Embryonic facial prominence (tissue), 1 donor: ENCODE measurements at regions not wholly inside any gene's neighbourhood (a gene's known extent, or its start where the extent isn't known, plus 50 kb on each side); places are given as distances from the start of the nearest gene placed in this dataset.
A peak's percentile ranks its signal among the peaks of the same experiment; 100 is the strongest.

Experiments
- DNase-seq: peaks from one replicate; pipeline ENCODE4 v3.0.0-alpha.2; 2016; ENCODE audit errors: extremely low spot score

DNA sequence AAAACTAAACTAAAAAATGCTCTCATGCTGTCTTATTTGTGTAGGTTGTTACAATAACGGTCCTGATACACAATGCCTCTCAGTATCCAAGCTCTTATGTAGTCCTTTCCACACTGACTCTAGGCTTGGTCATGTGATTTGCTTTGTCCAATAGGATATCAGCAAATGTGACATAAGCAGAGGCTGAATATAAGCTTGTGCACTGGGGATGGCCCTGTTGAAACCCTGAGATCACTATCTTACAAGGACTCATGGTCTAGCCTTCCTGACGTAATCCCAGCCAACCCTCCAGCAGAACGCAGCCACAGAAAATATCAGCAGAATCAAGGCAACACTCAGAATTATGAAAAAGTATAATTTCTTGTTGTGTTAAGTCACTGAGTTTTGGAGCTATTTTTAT, 145.1 kb upstream of the CCN2 start:
- DNase-seq, result no peak

DNA sequence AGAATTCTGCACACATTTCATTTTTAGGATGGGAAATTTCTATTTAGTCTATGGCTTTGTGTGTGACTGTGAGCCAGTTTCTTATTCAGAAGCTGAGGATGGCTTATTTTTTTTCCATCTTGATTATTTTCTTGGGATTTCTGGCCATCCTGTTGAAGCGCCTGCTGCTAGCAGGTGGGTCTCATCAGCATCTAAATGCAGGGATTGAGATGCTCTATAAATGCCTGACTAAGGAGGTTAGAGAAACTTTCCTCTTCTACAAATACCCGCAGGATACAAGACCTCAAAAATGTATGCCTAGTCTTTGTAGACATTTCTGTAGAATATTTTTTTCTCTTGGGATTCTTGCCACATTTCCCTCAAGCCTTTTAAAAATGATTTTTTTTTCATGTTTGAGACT, 138.0 kb upstream of the CCN2 start:
- DNase-seq, result no peak

DNA sequence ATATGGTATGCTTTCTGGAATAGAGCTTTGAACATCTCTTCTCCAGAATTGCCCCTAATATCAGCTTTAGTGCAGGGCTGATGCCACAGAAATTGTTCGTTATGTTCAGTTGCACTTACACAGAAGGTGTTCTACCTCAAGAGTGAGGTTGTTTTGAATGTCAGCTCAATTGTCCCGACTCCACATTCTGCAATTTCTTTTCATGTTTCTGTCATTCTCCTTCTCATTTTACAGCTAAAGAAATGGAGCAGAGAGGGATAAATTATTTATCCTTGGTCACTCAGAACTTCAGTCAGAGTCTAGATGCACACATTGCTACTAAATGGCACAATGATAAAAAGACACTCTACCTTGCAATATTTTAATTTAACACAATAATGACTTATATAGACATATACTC, 137.0 kb upstream of the CCN2 start:
- DNase-seq, result no peak

- no peak for DNase-seq
Observed at GRCh38 chr6:132087391-132087790, 136.2 kb upstream of the CCN2 start.

DNA sequence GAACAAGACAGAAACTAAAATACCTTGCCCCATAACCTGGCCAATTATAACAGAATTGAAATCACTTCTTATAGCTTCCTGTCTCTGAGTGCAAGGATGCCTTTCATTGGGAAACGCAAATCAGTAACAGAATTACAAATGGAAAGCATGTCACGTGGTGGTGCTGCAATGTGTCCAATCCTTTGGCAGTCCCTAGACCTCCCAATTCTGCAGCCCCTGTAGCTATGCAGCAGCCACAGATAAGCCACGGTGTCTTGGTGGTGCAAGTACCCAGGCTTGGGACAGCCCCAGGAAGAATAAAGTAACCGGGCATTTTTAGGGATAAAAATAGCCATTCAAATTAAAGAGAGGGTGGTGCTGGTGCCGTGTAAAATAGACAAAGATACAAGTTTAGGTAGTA, 134.6 kb upstream of the CCN2 start:
- DNase-seq, result no peak

DNA sequence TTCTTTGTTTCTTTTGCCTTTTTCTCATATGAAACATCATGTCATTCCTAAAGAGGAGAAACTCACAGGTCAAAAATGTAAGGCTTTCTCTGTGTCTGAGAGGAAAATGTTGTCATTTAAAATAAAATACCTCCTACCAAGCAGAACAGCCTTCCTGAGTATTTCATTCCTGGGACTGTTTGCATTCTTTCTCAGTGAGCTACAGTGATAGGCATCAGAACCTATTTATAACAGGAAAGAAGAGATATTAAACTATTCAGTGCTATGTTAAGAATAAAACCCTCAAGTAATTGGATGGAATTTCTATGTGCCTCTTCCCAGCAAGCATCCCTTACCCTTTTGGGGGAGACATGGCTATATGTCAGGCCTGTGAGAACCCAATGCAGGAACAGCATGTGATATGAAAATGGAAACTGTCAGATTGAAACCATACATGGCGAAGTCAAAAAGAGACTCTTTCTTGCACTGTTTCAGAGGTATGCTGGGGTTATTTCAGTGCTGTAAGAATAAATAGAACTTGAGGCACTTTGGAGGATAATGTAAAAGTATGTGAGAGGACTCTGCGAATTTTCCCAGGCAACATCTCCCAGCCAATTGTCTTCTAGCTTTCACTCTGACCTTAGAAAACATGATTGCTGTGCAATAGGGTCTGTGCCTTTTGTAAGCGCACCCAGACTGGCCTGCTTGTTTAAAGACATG, 133.8 kb upstream of the CCN2 start:
- DNase-seq, result peak; percentile 47

DNA sequence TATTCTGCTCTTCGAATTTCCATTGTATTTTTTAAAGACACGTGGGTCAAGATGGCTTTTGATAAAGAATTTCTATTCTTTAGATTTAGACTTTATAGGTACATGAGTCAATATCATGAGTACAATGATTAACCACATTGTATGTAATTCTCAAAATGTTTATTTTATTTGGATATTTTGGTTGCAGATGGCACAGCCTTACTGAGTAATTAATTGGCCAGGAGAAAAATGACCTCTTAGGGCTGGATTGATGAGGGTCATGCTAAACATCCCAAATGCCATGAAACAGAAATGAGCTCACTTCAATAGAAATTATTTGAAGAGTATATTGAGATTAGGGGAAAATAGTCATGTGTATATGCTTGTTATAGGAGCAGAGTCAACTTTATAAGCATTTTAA, 131.2 kb upstream of the CCN2 start:
- DNase-seq, result no peak

DNA sequence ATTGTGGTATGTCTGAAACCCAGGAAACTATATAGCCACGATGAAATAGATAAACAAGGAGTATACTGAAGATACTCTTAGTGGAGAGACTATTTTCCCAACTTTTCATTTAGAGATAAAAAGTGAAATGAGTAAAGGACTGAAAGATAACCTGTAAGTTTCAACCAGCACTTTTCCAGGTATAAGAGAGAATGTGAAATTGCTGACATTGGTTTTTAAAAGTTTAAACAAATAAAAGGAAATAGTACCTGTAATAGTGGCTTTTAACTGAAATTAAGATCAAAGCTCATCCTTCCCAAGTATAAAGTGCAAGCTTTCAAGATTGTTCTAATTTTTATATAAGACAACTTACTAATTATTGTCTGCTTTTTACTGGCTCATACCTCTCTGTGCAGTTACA, 130.2 kb upstream of the CCN2 start:
- DNase-seq, result no peak

GRCh38 chr6:132079286-132079685, 128.1 kb upstream of the CCN2 start:
- no peak for DNase-seq

- DNase-seq, result no peak
Observed at GRCh38 chr6:132076452-132076851, 125.3 kb upstream of the CCN2 start.

DNA sequence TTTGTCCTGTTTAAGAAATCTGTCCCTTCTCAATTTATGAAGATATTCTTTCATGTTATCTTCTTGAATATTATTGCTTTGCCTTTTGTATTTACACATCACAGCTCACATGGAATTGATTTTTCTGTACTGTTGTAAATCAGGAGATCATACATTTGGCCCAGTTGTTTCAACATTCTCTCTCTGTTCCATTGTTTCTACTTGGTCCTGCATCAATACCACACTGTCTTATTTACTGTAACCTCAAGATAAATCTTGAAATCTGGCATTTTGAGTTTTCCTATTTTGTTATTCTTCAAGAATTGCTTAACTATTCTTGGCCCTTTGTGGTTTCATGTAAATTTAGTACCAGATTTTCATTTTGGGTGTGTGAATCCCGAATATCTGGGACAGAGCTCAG, 121.7 kb upstream of the CCN2 start:
- DNase-seq, result no peak

DNA sequence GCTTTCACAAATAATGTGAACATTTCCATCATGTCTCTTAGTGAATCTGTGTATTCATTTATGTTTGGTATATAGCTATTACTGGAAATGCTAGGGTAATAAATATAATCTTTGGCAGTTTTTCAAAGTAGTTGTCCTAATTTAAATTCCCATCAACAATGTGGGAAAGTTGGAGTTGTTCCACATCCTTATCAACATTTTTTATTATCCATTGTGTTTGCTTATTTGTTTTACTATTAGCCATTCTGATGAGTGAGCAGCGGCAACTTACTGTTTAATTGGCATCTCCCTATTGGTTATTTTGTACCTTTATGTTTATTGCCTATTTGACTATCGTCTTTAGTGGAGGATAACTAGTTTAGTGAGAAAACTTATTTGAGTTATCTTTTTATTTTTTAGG, 121.1 kb upstream of the CCN2 start:
- DNase-seq, result no peak

DNA sequence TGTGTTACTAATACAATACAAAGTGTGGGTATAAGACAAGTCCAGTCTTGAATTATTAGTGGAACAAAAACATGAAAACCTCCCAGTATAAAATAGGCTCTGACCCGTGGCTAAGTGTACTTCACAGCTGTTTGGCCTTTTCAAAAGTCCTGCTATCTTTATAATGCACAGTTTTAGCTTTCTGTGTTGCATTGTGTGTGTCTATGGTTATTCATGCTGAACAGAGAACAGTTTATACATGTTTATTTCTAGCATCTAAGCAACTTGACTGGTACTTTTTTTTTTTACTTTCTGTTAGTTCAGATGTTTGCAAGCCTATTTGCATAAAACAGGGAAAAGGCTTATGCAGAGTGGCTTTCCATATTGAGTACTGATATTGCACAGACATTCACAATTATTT, 119.2 kb upstream of the CCN2 start:
- DNase-seq, result no peak

GRCh38 chr6:132068766-132069165, 117.6 kb upstream of the CCN2 start:
- no peak for DNase-seq

DNA sequence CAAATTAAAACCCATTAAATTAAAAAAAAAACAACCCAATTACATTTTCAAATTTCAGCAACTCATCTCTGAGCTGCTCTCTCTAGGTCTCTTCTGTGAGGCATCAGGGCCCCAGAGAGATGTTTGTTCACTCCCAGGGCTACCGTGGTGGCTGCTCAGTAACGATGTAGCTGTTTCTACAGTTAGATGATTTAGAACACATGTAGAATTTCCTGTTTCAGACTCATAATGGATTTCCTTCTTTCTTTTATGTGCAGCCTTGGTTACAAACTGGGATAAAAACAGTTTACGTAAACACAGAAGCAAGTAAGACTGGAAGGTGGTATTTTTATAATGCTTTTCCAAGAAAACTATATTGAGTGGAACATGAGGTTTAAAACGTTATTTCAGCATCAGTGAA, 116.1 kb upstream of the CCN2 start:
- peak; percentile 50 for DNase-seq

- no peak for DNase-seq
Observed at GRCh38 chr6:132065556-132065955, 114.4 kb upstream of the CCN2 start.

- no peak for DNase-seq
Observed at GRCh38 chr6:132063738-132064137, 112.6 kb upstream of the CCN2 start.

- no peak for DNase-seq
Observed at GRCh38 chr6:132063204-132063603, 112.0 kb upstream of the CCN2 start.

GRCh38 chr6:132062626-132063025, 111.5 kb upstream of the CCN2 start:
- no peak for DNase-seq

DNA sequence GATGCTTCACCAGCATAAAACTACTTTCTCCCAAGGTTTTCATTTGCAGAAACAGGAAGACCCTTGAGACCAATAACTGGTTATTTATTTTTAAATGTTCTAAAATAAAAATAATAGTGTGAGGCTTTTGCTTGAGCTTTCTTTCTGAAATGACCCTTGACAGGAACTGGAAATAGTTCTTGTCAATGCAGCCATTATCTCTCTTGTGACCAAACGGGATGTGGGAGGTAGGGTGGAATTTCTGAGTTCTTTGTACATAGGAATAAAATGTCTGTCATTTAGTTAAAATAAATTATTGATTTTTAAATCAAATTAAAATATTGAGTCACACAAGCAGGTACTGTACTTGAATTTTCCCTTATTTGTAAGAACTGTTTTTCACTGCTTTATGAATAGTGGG, 110.2 kb upstream of the CCN2 start:
- DNase-seq, result no peak

DNA sequence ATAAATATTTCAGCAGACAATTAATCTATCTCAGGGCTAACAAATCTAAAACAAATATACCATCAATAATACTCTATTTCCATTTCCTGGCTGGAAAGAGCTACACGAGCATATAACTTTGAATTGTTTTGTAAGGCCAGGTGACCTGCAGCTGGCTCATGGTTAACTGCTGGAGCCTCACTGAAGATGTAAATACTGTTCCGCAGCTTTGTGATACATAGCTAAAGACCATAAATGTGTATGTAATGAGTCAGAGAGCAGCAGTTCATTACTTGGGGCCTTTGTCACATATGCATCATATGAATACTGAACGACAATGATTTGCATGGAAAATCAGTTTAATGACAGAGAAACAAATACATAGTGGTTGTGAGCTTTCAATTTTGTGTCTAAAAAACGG, 109.4 kb upstream of the CCN2 start:
- DNase-seq, result no peak

GRCh38 chr6:132058975-132059374, 107.8 kb upstream of the CCN2 start:
- no peak for DNase-seq

DNA sequence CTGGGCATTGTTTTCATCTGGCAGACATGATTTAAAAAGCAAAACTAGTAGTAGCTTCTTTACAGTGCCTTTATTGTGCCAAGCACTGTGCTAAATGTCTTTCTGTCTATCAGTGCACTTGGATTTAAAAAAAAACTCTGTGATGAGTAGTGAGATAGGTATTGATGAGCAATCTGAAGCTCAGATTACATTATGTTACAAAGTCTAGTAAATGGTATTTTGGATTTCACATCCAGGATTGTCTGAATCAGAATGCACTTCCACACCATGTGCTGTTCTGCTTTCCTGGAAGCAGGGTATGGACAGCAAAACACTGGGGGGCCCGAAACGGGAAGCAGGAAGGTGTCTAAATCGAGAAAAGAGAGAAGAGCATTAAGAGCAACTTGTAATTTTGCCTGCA, 103.4 kb upstream of the CCN2 start:
- no peak for DNase-seq

- no peak for DNase-seq
Observed at GRCh38 chr6:132053511-132053910, 102.3 kb upstream of the CCN2 start.
